Caco-2 (cell line): ENCODE measurements at regions not wholly inside any gene's neighbourhood (a gene's known extent, or its start where the extent isn't known, plus 50 kb on each side); places are given as distances from the start of the nearest gene placed in this dataset.

Source experiments
- BruUV-seq: library from RNA; stranded (reverse); fragments of 400-500 nt; replicated peaks from 2 replicates; lab custom pipeline; 2021; lab: Mats Ljungman, UMichigan
- CTCF ChIA-PET: fragments of 300-600 bp; sonication (Branson Sonifier 250); formaldehyde crosslinking; loops from one replicate; lab custom pipeline; 2022; ENCODE audit warnings: antibody characterized with exemption; lab: Charles Lee
- POLR2A ChIA-PET: fragments of 300-600 bp; sonication (Branson Sonifier 250); formaldehyde crosslinking; loops from one replicate; lab custom pipeline; 2022; ENCODE audit warnings: antibody characterized with exemption; lab: Charles Lee
- DNase-seq, 2 experiments: peaks; one replicate each; pipeline versions ENCODE4 v3.0.0 to v3.0.0-alpha.2; 2020 to 2022
- H3K27me3 ChIP-seq: replicated peaks from 2 replicates; pipeline ENCODE4 v1.6.0; 2011; ENCODE audit warnings: low read length; ENCODE audit not compliant: control insufficient read depth, insufficient read depth
- H3K36me3 ChIP-seq: 2 replicates; pipeline ENCODE4 v1.5.1; 2011; ENCODE audit warnings: low read length; ENCODE audit not compliant: control insufficient read depth, insufficient read depth
- H3K4me1 ChIP-seq: fragments of 250-450 bp; sonication (Bioruptor Pico); 2 replicates; pipeline ENCODE4 v1.5.1; 2020; ENCODE audit warnings: mild to moderate bottlenecking
- H3K4me3 ChIP-seq: 2 replicates; pipeline ENCODE4 v1.5.1; 2011; ENCODE audit warnings: low read depth, mild to moderate bottlenecking, control low read depth, low read length
- H3K9me3 ChIP-seq: fragments of 250-450 bp; sonication (Bioruptor Pico); 2 replicates; pipeline ENCODE4 v1.5.1; 2020; ENCODE audit warnings: mild to moderate bottlenecking, moderate library complexity
- H3K27ac Mint-ChIP-seq: one replicate; pipeline ENCODE4 v1.8.0; 2022; ENCODE audit warnings: mixed read lengths; ENCODE audit not compliant: unreplicated experiment
- H3K27me3 Mint-ChIP-seq: one replicate; pipeline ENCODE4 v1.8.0; 2022; ENCODE audit warnings: mixed read lengths; ENCODE audit not compliant: insufficient read depth, unreplicated experiment
- H3K36me3 Mint-ChIP-seq: one replicate; pipeline ENCODE4 v1.8.0; 2022; ENCODE audit warnings: mild to moderate bottlenecking, mixed read lengths; ENCODE audit not compliant: insufficient read depth, unreplicated experiment
- H3K4me1 Mint-ChIP-seq: one replicate; pipeline ENCODE4 v1.8.0; 2022; ENCODE audit warnings: low read depth, mixed read lengths; ENCODE audit not compliant: unreplicated experiment
- H3K4me3 Mint-ChIP-seq: one replicate; pipeline ENCODE4 v1.8.0; 2022; ENCODE audit warnings: mild to moderate bottlenecking, moderate library complexity, mixed read lengths; ENCODE audit not compliant: unreplicated experiment
- H3K9me3 Mint-ChIP-seq: one replicate; pipeline ENCODE4 v1.8.0; 2022; ENCODE audit warnings: mixed read lengths; ENCODE audit not compliant: unreplicated experiment
- CTCF ChIP-seq, 2 experiments: fragments of 200-600 bp in 1 of 2; IDR thresholded peaks; 1 replicate in 1 of 2; 2 replicates in 1 of 2; pipeline versions ENCODE4 v1.5.1 to v1.8.0; 2011 to 2022; ENCODE audit warnings: antibody characterized with exemption in 1 of 2, control low read depth in 1 of 2, inconsistent platforms in 1 of 2, low read depth in 1 of 2, low read length in 1 of 2, mild to moderate bottlenecking in 1 of 2, moderate library complexity in 1 of 2; ENCODE audit not compliant: insufficient read depth in 1 of 2, severe bottlenecking in 1 of 2, unreplicated experiment in 1 of 2
- intact Hi-C: fragments of 100-400 bp; cut with micrococcal nuclease; formaldehyde crosslinking; loops from one replicate; pipeline ENCODE4 v1.10.0; 2022; ENCODE audit not compliant: unreplicated experiment

GRCh38 chr10:35898716-35899440, 256.8 kb upstream of the FZD8 start:
- Histone ChIP-seq H3K4me1 (no peaks in the 10 kb centered on the region), H3K4me3 (no peak overlapping the region), H3K36me3 (no peaks in the 10 kb centered on the region), H3K9me3 (no peaks in the 10 kb centered on the region), H3K27me3 (no peaks in the 10 kb centered on the region)
- POLR2A ChIA-PET = no interaction called here
- CTCF ChIA-PET = no interaction called here
- no peak for DNase-seq
- no peak overlapping the region for H3K4me3 Mint-ChIP-seq
- H3K27ac Mint-ChIP-seq = no peak overlapping the region
- TF ChIP-seq CTCF (IDR thresholded peaks at IDR 0.05; ENCODE audit: insufficient read depth in 1 of 2, low read depth in 1 of 2, low read length in 1 of 2, severe bottlenecking in 1 of 2, unreplicated experiment in 1 of 2) = no peak
- no peaks in the 10 kb centered on the region for H3K36me3 Mint-ChIP-seq
- H3K27me3 Mint-ChIP-seq = peaks cover 26% of the 10 kb centered on the region
- H3K4me1 Mint-ChIP-seq = no peaks in the 10 kb centered on the region
- no peaks in the 10 kb centered on the region for H3K9me3 Mint-ChIP-seq
- intact Hi-C loops = no loop called here
- no TSS peak for BruUV-seq

GRCh38 chr10:35896001-35896400, 253.9 kb upstream of the FZD8 start:
- no TSS peak for BruUV-seq
- no peak for TF ChIP-seq CTCF (IDR thresholded peaks at IDR 0.05; ENCODE audit: insufficient read depth in 1 of 2, low read depth in 1 of 2, low read length in 1 of 2, severe bottlenecking in 1 of 2, unreplicated experiment in 1 of 2)
- no peaks in the 10 kb centered on the region for H3K36me3 Mint-ChIP-seq
- CTCF ChIA-PET = no interaction called here
- no peak overlapping the region for H3K27ac Mint-ChIP-seq
- no peaks in the 10 kb centered on the region for H3K4me1 Mint-ChIP-seq
- no peaks in the 10 kb centered on the region for H3K36me3 ChIP-seq
- intact Hi-C loops = no loop called here
- no peaks in the 10 kb centered on the region for H3K9me3 Mint-ChIP-seq
- H3K4me3 Mint-ChIP-seq = no peak overlapping the region
- H3K4me3 ChIP-seq = no peak overlapping the region
- H3K9me3 ChIP-seq = no peaks in the 10 kb centered on the region
- no peak for DNase-seq
- POLR2A ChIA-PET = no interaction called here
- H3K27me3 ChIP-seq = no peaks in the 10 kb centered on the region
- H3K27me3 Mint-ChIP-seq = peaks cover 23% of the 10 kb centered on the region
- no peaks in the 10 kb centered on the region for H3K4me1 ChIP-seq

GRCh38 chr10:35895331-35895730, 253.2 kb upstream of the FZD8 start:
- TF ChIP-seq CTCF (IDR thresholded peaks at IDR 0.05; ENCODE audit: insufficient read depth in 1 of 2, low read depth in 1 of 2, low read length in 1 of 2, severe bottlenecking in 1 of 2, unreplicated experiment in 1 of 2) = no peak
- peaks cover 23% of the 10 kb centered on the region for H3K27me3 Mint-ChIP-seq
- no peaks in the 10 kb centered on the region for H3K4me1 Mint-ChIP-seq
- H3K36me3 ChIP-seq = no peaks in the 10 kb centered on the region
- no peaks in the 10 kb centered on the region for H3K9me3 Mint-ChIP-seq
- no peak overlapping the region for H3K4me3 Mint-ChIP-seq
- H3K27ac Mint-ChIP-seq = no peak overlapping the region
- intact Hi-C loops = no loop called here
- no peaks in the 10 kb centered on the region for H3K4me1 ChIP-seq
- H3K4me3 ChIP-seq = no peak overlapping the region
- ChIA-PET CTCF (no interaction called here), POLR2A (no interaction called here)
- no peaks in the 10 kb centered on the region for H3K36me3 Mint-ChIP-seq
- DNase-seq = no peak
- no peaks in the 10 kb centered on the region for H3K9me3 ChIP-seq
- no TSS peak for BruUV-seq
- no peaks in the 10 kb centered on the region for H3K27me3 ChIP-seq
